ENCODE measurements at regions not wholly inside any gene's neighbourhood (a gene's known extent, or its start where the extent isn't known, plus 50 kb on each side); places are given as distances from the start of the nearest gene placed in this dataset.

GRCh38 chr12:38139456-38139855 lies 177.1 kb upstream of the ALG10B start:
- DNase-seq (no peak), ATAC-seq (no peak)
- no peak overlapping the region for H3K27ac ChIP-seq
- intact Hi-C loops (cut with DNase I), result loop anchor here in 5 of 10 donors (2.0 to 5.0 kb wide), 3 partner anchors 175 to 963 kb away; partner anchors contain the start of gene ALG10B (in 1 of the 5)
- TF ChIP-seq POLR2A (IDR thresholded peaks at IDR 0.05), result no peak
- TF ChIP-seq, protein P1, sequence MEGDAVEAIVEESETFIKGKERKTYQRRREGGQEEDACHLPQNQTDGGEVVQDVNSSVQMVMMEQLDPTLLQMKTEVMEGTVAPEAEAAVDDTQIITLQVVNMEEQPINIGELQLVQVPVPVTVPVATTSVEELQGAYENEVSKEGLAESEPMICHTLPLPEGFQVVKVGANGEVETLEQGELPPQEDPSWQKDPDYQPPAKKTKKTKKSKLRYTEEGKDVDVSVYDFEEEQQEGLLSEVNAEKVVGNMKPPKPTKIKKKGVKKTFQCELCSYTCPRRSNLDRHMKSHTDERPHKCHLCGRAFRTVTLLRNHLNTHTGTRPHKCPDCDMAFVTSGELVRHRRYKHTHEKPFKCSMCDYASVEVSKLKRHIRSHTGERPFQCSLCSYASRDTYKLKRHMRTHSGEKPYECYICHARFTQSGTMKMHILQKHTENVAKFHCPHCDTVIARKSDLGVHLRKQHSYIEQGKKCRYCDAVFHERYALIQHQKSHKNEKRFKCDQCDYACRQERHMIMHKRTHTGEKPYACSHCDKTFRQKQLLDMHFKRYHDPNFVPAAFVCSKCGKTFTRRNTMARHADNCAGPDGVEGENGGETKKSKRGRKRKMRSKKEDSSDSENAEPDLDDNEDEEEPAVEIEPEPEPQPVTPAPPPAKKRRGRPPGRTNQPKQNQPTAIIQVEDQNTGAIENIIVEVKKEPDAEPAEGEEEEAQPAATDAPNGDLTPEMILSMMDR (IDR thresholded peaks at IDR 0.05), result no peak
- peaks cover 0 to 21% (median 10%) of the 10 kb centered on the region in 9 donors for H3K27me3 ChIP-seq
- no peaks in the 10 kb centered on the region for H3K36me3 ChIP-seq
- whole genome bisulfite sequencing, 4 donors, result 81 to 84% (median 82%) methylated on average over 13 of the region's 13 CpGs
- no peaks in the 10 kb centered on the region for H3K9me3 ChIP-seq
- peaks cover 0 to 11% (median 5%) of the 10 kb centered on the region in 12 donors for H3K4me1 ChIP-seq
- no peak overlapping the region for H3K4me3 ChIP-seq

DNA sequence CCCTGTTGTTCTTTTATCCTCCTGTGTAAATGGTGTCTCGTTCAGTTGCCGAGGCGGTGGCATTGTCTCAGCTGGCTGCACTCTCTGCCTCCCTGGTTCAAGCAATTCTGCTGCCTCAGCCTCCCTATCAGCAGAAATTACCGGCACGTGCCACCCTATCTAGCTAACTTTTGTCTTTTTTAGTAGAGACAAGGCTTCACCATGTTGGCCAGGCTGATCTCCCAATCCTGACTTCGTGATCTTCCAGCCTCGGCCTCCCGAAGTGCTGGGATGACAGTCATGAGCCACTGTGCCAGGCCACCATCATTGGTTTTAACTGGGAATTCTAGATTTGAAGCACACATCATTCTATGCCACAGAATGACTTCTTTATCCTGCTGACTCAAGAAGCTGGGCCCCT lies 175.3 kb upstream of the ALG10B start:
- H3K9me3 ChIP-seq, result peaks cover 0 to 4% (median 0%) of the 10 kb centered on the region in 12 donors
- no peak overlapping the region for H3K4me3 ChIP-seq
- 81 to 86% (median 85%) methylated on average over 8 of the region's 8 CpGs for WGBS, 4 donors
- H3K27me3 ChIP-seq, result peaks cover 0 to 21% (median 9%) of the 10 kb centered on the region in 9 donors
- TF ChIP-seq, protein P1 (IDR thresholded peaks at IDR 0.05), result no peak
- TF ChIP-seq POLR2A (IDR thresholded peaks at IDR 0.05), result no peak
- DNase-seq (no peak), ATAC-seq (no peak)
- no peak overlapping the region for H3K27ac ChIP-seq
- H3K36me3 ChIP-seq, result no peaks in the 10 kb centered on the region
- intact Hi-C loops (cut with DNase I), result loop anchor here in 2 of 10 donors (2.0 to 5.0 kb wide), 2 partner anchors 176 kb away; partner anchors contain the start of gene ALG10B (in 2 of the 2)
- peaks cover 0 to 11% (median 5%) of the 10 kb centered on the region in 12 donors for H3K4me1 ChIP-seq

- no peaks in the 10 kb centered on the region for H3K36me3 ChIP-seq
- H3K9me3 ChIP-seq, result peaks cover 0 to 9% (median 1%) of the 10 kb centered on the region in 12 donors
- intact Hi-C loops (cut with DNase I), result loop anchor here in 2 of 10 donors (2.0 to 5.0 kb wide), 2 partner anchors 175 kb away; partner anchors contain the start of gene ALG10B (in 2 of the 2)
- DNase-seq (no peak), ATAC-seq (no peak)
- peaks cover 0 to 17% (median 9%) of the 10 kb centered on the region in 9 donors for H3K27me3 ChIP-seq
- peaks cover 0 to 11% (median 5%) of the 10 kb centered on the region in 12 donors for H3K4me1 ChIP-seq
- no peak overlapping the region for H3K27ac ChIP-seq
- TF ChIP-seq, protein P1 (IDR thresholded peaks at IDR 0.05), result no peak
- no peak for TF ChIP-seq POLR2A (IDR thresholded peaks at IDR 0.05)
- H3K4me3 ChIP-seq, result no peak overlapping the region
- 72 to 78% (median 74%) methylated on average over 8 to 9 of the region's 9 CpGs for whole genome bisulfite sequencing, 4 donors
Observed at GRCh38 chr12:38141861-38142260, 174.7 kb upstream of the ALG10B start.

GRCh38 chr12:38142974-38143373 lies 173.6 kb upstream of the ALG10B start:
- H3K36me3 ChIP-seq, result no peaks in the 10 kb centered on the region
- 78 to 87% (median 81%) methylated on average over 5 of the region's 5 CpGs for WGBS, 4 donors
- H3K4me1 ChIP-seq, result peaks cover 0 to 11% (median 5%) of the 10 kb centered on the region in 12 donors
- DNase-seq (no peak), ATAC-seq (no peak)
- H3K27ac ChIP-seq, result no peak overlapping the region
- intact Hi-C loops (cut with DNase I), result loop anchor here in 1 of 10 donors (5.0 kb wide), 1 partner anchor 174 kb away; the partner anchor contains the start of gene ALG10B
- H3K4me3 ChIP-seq, result no peak overlapping the region
- no peak for TF ChIP-seq POLR2A (IDR thresholded peaks at IDR 0.05)
- TF ChIP-seq, protein P1 (IDR thresholded peaks at IDR 0.05), result no peak
- peaks cover 0 to 7% (median 6%) of the 10 kb centered on the region in 9 donors for H3K27me3 ChIP-seq
- H3K9me3 ChIP-seq, result peaks cover 0 to 20% (median 3%) of the 10 kb centered on the region in 12 donors

Data from heart left ventricle (tissue), 16 donors.